Ishikawa (cell line): ENCODE measurements at regions not wholly inside any gene's neighbourhood (a gene's known extent, or its start where the extent isn't known, plus 50 kb on each side); places are given as distances from the start of the nearest gene placed in this dataset.

Source experiments
- EP300 ChIP-seq: IDR thresholded peaks from 2 replicates; pipeline ENCODE4 v1.6.1; 2012; ENCODE audit warnings: borderline replicate concordance
- TCF12 ChIP-seq: IDR thresholded peaks from 2 replicates; pipeline ENCODE4 v1.6.1; 2012; ENCODE audit warnings: low read depth
- TEAD4 ChIP-seq: IDR thresholded peaks from 2 replicates; pipeline ENCODE4 v1.6.1; 2012

DNA sequence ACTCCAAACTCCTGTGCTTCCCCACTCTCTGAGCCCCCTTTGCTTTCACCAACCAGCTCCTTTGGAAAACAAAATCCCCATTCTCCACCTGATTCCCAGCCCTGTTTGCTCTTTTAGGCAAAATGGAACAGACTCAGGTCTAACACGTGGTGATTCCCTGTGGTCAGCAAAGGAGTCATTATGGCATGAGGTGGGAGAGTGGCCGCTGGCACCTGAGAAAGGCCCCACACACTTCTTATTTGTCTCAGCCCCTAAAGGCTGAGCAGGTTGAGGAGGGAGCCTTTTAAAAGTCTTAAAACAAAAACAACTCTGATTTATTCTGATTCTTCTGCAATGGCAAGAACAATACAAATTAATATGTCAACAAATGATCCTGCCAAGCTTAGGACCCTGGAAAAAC, 401.2 kb downstream of the TNS1 start:
- TF ChIP-seq TEAD4 (no peak), TCF12 (no peak), EP300 (no peak)
